Spleen (tissue), 7 donors: ENCODE measurements at regions not wholly inside any gene's neighbourhood (a gene's known extent, or its start where the extent isn't known, plus 50 kb on each side); places are given as distances from the start of the nearest gene placed in this dataset.

Experiments used
- CTCF ChIP-seq, 11 experiments: fragments of 200-600 bp in 7 of 11; fragments of 450-650 bp in 4 of 11; sonication (generic) in 4 of 11; IDR thresholded peaks in 8 of 11; conservative IDR thresholded peaks in 3 of 11; 1 replicate in 7 of 11; 2 replicates in 4 of 11; pipeline versions ENCODE4 v1.4.0 to v1.8.0; 2016 to 2021; ENCODE audit warnings: antibody characterized with exemption in 11 of 11, inconsistent platforms in 4 of 11, mild to moderate bottlenecking in 1 of 11
- POLR2A ChIP-seq, 3 donors: fragments of 450-650 bp; IDR thresholded peaks; one replicate each; pipeline ENCODE4 v1.5.1; 2017; ENCODE audit warnings: antibody characterized with exemption in 3 of 3, mild to moderate bottlenecking in 1 of 3
- donor health status: DM: no; HTN: no; CAD: no; lungs with moderate emphysema.
- donor health status: DM: no; HTN: no; CAD: no.
- donor health status: DM: no; HTN: no; CAD: no.

- TF ChIP-seq CTCF (IDR thresholded peaks at IDR 0.05 in 8 of 11, conservative IDR thresholded peaks at IDR 0.05 in 3 of 11) (no peak), POLR2A (IDR thresholded peaks at IDR 0.05) (no peak)
Observed at GRCh38 chr1:95309031-95309471, 75.0 kb downstream of the RWDD3 start.
